ENCODE measurements at regions not wholly inside any gene's neighbourhood (a gene's known extent, or its start where the extent isn't known, plus 50 kb on each side); places are given as distances from the start of the nearest gene placed in this dataset.

GRCh38 chr10:33091201-33091600, 133.2 kb upstream of the ITGB1 start:
- DNase-seq = no peak
- H4K20me1 ChIP-seq (ENCODE audit: insufficient read depth, low read length) = no peaks in the 10 kb centered on the region
- no peaks in the 10 kb centered on the region for H3K36me3 ChIP-seq (replicated peaks in 1 of 2; ENCODE audit: control insufficient read depth in 1 of 2, insufficient read depth in 2 of 2, low read length in 2 of 2)
- H3K79me2 ChIP-seq (ENCODE audit: insufficient read depth, low read length) = no peaks in the 10 kb centered on the region
- H3K4me2 ChIP-seq (replicated peaks; ENCODE audit: extremely low read depth, low read length, poor library complexity, severe bottlenecking) = no peak overlapping the region
- Mint-ChIP-seq H3K36me3 (no peaks in the 10 kb centered on the region), H3K4me1 (peaks cover 6% of the 10 kb centered on the region), H3K9me3 (peaks cover 8 to 29% (median 18%) of the 10 kb centered on the region in 7 donors), H3K27me3 (ENCODE audit: low read depth in 3 of 3) (peaks cover 0 to 3% (median 0%) of the 10 kb centered on the region in 3 donors), H3K4me3 (no peak overlapping the region), H3K27ac (no peak overlapping the region)
- no peak overlapping the region for H3K9ac ChIP-seq (ENCODE audit: insufficient read depth, low read length, poor library complexity, severe bottlenecking)
- H3K27ac ChIP-seq (ENCODE audit: low read depth in 1 of 2, low read length in 2 of 2) = no peak overlapping the region
- no peak overlapping the region for H2AFZ ChIP-seq (ENCODE audit: insufficient read depth, low read depth, low read length, poor library complexity, severe bottlenecking)
- no CpG with 5 or more reads among the region's 1 CpG for WGBS (ENCODE audit: insufficient coverage)
- H3K4me1 ChIP-seq (ENCODE audit: control insufficient read depth in 1 of 2, insufficient read depth in 2 of 2, low read length in 2 of 2) = no peaks in the 10 kb centered on the region
- intact Hi-C loops (cut with micrococcal nuclease) = no loop called here
- peaks cover 0 to 24% of the 10 kb centered on the region in 2 donors for H3K9me3 ChIP-seq (replicated peaks in 1 of 2; ENCODE audit: control insufficient read depth in 1 of 2, insufficient read depth in 1 of 2, low read length in 2 of 2)
- no peaks in the 10 kb centered on the region for H3K27me3 ChIP-seq (ENCODE audit: control insufficient read depth in 2 of 2, insufficient read depth in 2 of 2, low read length in 2 of 2)
- no peak for TF ChIP-seq CTCF (IDR thresholded peaks at IDR 0.05)
- no peak overlapping the region for H3K4me3 ChIP-seq (replicated peaks in 1 of 3; ENCODE audit: low read depth in 2 of 3, low read length in 3 of 3)

- peaks cover 0 to 3% (median 0%) of the 10 kb centered on the region in 3 donors for H3K27me3 Mint-ChIP-seq (ENCODE audit: low read depth in 3 of 3)
- no peak overlapping the region for H3K4me3 ChIP-seq (replicated peaks in 1 of 3; ENCODE audit: low read depth in 2 of 3, low read length in 3 of 3)
- peaks cover 0 to 16% of the 10 kb centered on the region in 2 donors for H3K9me3 ChIP-seq (replicated peaks in 1 of 2; ENCODE audit: control insufficient read depth in 1 of 2, insufficient read depth in 1 of 2, low read length in 2 of 2)
- H3K36me3 Mint-ChIP-seq = no peaks in the 10 kb centered on the region
- no peaks in the 10 kb centered on the region for H3K27me3 ChIP-seq (ENCODE audit: control insufficient read depth in 2 of 2, insufficient read depth in 2 of 2, low read length in 2 of 2)
- H3K4me3 Mint-ChIP-seq = no peak overlapping the region
- H3K4me1 ChIP-seq (ENCODE audit: control insufficient read depth in 1 of 2, insufficient read depth in 2 of 2, low read length in 2 of 2) = no peaks in the 10 kb centered on the region
- no peaks in the 10 kb centered on the region for H3K36me3 ChIP-seq (replicated peaks in 1 of 2; ENCODE audit: control insufficient read depth in 1 of 2, insufficient read depth in 2 of 2, low read length in 2 of 2)
- no peak overlapping the region for H2AFZ ChIP-seq (ENCODE audit: insufficient read depth, low read depth, low read length, poor library complexity, severe bottlenecking)
- H3K27ac ChIP-seq (ENCODE audit: low read depth in 1 of 2, low read length in 2 of 2) = no peak overlapping the region
- H3K4me2 ChIP-seq (replicated peaks; ENCODE audit: extremely low read depth, low read length, poor library complexity, severe bottlenecking) = no peak overlapping the region
- no peaks in the 10 kb centered on the region for H3K4me1 Mint-ChIP-seq
- peaks cover 5 to 21% (median 10%) of the 10 kb centered on the region in 7 donors for H3K9me3 Mint-ChIP-seq
- intact Hi-C loops (cut with micrococcal nuclease) = no loop called here
- H3K27ac Mint-ChIP-seq = no peak overlapping the region
- no peak for TF ChIP-seq CTCF (IDR thresholded peaks at IDR 0.05)
- no peaks in the 10 kb centered on the region for H4K20me1 ChIP-seq (ENCODE audit: insufficient read depth, low read length)
- H3K79me2 ChIP-seq (ENCODE audit: insufficient read depth, low read length) = no peaks in the 10 kb centered on the region
- DNase-seq = no peak
- 91% methylated on average over 5 of the region's 6 CpGs for WGBS (ENCODE audit: insufficient coverage)
- H3K9ac ChIP-seq (ENCODE audit: insufficient read depth, low read length, poor library complexity, severe bottlenecking) = no peak overlapping the region
These were observed 131.0 kb upstream of the ITGB1 start for GRCh38 chr10:33088990-33089389.

Data from CD14-positive monocyte (primary cell).